ENCODE measurements at regions not wholly inside any gene's neighbourhood (a gene's known extent, or its start where the extent isn't known, plus 50 kb on each side); places are given as distances from the start of the nearest gene placed in this dataset.
"Not testable (repeated sequence)": the region's sequence is repeated elsewhere in the genome, so short reads cannot be mapped to it uniquely, and the experiment has no call there.

DNA sequence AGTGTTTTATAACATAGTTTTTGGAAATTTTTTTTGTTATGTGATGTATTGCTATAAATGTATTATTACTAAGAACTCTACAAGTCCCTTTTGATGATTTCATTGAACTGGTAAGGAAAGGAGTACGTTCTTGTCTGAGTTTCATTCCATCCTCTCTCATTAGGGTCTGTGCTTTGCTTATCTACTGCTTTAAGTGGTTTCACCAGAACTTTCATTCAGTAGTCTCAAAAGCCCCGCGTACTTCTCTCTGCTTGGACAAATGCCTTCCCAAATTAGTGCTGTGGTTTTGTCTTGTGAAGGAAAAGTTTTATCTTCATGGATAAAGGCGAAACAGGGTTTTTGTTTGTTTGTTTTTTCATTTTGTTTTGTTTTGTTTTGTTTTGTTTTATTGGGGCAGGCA is 469.8 kb upstream of the WWC1 start:
- no peak for DNase-seq (ENCODE audit: low read depth in 2 of 2, low spot score in 1 of 2)

DNA sequence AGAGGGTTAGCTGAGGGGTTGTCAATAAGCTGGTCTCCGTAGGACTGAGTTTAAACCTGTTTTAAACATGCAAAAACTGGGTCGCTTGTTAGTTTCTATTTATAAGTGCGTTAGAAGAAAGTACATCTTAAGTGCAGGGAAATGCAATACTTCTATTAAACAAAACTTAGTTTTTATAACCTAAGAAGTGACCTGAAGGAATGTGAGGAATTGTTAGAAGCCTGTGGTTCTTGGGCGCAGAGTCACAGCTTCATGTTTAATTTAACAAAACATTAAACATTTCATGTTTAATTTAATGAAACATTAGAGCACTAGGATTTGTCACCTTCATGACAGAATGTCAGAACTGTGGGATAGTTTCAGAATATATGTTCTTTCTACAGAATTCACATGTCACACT is 469.2 kb upstream of the WWC1 start:
- no peak for DNase-seq (ENCODE audit: low read depth in 2 of 2, low spot score in 1 of 2)

DNA sequence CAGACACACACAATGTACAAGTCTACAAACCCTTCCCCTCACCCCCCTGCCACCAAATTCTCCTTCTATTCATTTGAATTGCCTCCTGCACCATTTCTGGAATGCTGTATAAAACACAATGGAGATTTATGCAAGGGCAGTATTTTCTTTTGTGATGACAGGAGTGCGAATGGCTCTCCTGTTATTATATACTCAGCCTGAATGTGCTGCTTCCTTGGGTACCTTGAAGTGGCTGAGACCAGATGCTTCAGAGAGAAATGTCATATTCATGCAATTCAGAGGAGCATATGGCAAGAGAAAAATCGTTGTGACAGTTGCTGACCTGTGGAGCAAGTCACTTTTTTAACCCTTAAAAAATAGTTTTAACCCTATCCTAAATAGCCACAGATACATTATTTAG is 468.0 kb upstream of the WWC1 start:
- DNase-seq (ENCODE audit: low read depth in 2 of 2, low spot score in 1 of 2): no peak

DNA sequence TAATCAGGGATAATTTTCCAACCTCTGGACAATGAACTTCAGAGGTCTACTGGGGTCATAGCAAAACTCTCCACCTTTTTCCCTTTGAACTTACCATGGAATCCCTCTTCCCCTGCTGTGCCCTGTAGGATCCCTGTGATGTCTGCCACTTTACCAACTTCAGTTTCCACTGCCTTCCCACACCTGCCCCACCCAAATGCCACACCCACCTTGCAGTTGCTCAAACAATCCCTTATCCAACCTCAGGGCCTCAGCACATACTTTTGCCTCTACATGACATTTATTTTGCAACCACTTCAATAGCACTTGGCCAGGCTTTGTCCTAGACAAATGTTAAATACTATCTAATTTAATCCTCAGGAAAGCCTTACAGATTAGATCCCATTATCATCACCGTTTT is 463.7 kb upstream of the WWC1 start:
- DNase-seq (ENCODE audit: low read depth in 2 of 2, low spot score in 1 of 2): no peak

DNA sequence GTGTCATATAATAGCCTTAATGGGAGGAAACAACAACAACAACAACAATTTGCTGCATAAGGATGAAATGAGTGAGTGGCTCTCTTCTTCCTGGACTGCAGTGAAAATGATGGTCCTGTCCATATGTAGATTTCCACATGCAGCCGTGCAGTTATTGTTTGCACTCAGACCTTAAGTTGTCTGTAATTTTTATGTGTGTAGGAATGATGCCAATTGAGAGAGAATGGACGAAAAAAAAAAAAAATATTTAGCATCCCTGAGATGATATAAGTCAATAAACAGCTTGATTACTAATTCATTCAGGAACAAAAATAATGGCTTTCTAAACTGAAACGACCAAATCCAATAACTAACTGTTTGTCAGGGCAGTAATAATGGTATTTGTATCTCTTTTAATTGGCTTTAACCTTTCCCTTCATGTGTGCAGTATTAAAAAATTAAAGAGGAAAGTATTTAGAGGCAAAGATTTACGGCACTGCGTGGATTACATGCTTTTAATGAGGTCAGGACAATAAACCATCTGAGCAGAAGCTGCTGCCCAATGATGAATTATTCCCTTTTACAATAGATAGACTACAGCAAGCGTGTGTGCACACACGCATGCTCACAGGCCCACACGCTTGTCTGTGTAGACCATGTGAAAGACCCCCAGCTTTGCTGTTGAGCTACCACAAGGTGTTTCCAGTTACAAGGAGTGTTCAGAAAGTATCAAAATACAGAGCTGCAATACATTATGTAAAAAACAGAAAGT is 459.5 kb upstream of the WWC1 start:
- no peak for DNase-seq (ENCODE audit: low read depth in 2 of 2, low spot score in 1 of 2)

DNA sequence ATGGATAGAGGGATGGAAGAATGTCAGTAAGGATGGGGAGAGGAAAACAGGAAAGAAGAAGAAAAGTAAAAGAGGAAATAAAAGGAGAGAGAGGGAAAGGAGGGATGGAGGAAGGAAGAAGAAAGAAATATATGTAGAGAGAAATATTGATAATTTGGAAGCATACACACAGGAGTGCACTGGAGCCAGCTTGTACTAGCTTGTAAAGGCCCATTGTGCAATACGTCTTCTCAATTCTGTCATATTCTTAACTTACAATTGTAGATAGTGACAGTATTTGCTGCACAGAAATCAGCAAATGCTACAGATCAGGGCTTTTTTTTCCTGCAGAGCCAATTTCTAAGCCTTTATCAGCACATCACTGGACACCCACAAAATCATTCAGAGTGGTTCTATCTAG is 458.8 kb upstream of the WWC1 start:
- no peak for DNase-seq (ENCODE audit: low read depth in 2 of 2, low spot score in 1 of 2)

DNA sequence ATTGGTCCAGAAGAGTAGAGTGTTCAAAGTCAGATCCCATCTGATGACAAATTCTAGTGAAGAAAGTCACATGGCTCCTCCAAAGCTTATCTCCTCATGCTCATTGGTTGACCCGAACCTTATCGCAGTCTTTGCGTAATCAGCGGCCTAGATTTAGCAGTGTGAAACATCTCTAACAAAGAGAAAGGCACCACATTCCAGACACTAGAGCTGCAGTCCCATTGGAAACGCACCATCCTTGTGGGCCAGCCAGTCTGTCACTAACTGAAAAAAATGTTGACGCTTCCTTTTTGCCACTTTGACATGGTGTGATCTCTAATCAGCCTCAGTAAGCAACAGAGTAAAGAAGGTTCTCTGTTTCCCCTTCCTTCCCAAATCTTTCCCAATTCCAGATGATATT is 458.0 kb upstream of the WWC1 start:
- DNase-seq (ENCODE audit: low read depth in 2 of 2, low spot score in 1 of 2): no peak

DNA sequence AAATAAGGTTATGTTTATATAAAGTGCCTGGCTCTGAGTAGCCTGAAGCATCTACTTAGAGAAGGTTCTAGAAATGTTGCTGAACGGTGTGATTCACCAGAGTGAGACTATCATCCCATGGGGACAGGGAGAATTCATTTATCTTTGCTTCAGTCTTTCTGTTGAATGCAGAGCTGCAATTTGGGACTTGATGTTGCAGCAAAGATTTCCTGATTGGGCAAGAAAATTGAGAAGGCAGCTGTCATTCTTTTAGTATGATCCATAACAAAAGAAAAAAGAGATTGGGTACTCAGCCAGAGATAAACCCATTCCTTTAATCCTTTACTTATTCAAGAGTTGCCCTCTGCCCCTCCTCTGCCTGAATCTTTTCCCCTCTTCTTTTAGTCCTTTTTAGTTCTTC is 456.3 kb upstream of the WWC1 start:
- DNase-seq (ENCODE audit: low read depth in 2 of 2, low spot score in 1 of 2): no peak

DNA sequence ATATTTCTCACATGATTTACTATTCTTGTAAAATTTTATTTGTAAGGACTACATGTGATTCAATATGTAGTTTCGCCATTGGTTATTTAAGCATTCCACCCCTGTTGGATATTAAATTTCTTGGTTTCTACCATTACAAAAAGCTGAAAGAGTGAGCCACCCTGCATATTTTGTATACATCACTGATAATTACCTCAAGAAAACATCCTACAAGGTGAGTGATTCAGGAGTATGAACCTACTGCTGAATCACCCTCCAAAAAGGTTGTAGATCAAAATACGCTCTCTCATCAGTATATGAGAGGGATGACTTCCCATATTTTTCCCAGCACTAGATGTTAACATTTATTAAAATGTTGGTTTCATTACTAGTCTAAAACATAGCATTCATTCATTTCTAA is 454.3 kb upstream of the WWC1 start:
- DNase-seq (ENCODE audit: low read depth in 2 of 2, low spot score in 1 of 2): no peak

DNA sequence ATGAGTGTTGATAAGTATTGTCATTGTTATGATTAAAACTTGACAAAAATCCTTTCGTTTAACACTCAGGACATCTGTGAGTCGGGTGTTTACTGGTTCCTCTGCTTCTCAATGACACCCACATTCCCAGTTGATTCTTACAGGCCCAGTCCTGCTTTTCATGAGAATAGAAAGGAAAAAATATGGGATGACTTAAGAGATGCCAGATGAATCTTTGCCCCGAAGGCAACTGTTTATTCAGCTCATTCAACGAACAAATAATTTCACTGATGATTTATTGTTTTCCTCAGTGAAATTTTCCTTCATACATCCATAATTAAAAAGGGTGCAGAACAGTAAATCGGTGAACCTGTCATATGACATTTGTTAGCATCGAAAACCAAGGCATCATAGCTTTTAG is 452.4 kb upstream of the WWC1 start:
- no peak for DNase-seq (ENCODE audit: low read depth in 2 of 2, low spot score in 1 of 2)

DNA sequence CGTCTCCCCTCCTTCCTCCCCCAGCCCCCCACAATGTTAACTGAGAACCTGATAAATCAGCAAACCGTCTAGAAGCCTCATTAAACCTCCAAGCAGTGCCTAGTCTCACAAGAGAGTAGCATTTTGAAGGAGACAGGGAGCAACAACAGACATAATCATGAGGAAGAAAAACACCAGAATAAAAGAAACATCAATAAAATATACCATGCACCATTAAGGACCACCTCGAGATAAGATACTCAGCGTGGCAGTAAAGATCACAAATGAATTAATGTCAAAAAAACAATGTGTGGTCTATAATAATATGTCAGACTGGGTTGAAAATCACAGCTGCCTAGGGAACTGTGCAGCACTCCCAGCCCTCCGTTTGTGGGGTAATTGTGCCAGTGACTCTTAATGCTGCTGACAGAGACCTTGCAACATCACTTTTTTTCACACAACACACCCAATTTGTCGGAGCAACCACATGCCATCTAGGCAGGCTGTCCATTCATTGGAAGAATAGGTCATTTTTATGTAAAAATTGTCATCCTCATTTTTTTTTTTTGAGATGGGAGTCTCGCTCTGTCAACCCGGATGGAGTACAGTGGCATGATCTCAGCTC is 450.8 kb upstream of the WWC1 start:
- DNase-seq (ENCODE audit: low read depth in 2 of 2, low spot score in 1 of 2): no peak

DNA sequence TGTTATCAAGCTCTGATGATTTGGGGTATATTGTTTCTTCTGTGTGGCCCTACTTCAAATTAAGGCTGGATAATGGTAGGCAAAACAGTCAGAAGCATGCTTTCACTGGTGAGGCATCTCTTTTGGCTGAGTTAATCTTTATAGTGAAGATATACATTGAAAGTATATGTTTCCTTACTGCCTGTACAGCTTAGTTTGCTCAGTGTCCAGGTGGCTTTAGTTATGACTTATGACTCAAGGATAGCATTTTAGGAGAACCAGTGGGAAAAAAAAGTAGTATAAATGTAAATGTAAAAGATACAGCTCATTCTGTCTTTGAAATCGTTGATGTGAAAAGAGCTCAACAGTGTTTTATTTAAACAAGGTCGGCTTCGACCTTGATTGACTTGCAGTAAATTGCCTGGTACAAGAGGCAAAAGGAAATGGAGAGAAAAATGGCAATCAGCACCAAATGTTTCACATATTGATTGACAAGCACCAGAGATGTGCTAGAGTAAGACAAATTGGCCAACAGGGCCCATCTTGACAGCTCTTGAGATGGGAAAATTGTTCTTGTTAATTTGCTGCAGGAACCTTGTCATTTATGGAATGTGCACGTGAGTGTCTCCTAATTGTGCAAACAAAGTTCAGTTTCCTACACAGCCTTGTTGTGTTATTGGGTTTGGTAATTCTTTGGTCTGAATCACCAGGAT is 447.4 kb upstream of the WWC1 start:
- no peak for DNase-seq (ENCODE audit: low read depth in 2 of 2, low spot score in 1 of 2)

DNA sequence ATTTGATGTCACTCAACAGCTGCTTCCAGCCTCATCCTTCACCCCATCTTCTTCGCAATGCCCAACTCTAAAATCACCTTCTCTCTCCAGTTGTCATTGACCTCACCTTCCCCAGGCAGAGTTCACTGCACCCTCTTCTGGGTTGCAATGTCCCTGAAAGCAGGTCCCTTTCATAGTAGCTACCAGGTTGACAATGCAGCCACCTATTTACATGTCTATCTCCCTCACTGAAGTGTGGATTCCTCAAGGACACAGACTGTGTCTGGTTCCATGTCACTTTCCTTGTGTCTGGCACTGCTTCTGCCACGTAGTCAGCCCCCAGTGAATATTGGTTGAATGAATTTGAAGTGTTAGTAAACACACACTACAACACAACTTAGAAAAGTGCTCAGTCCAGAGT is 445.5 kb upstream of the WWC1 start:
- no peak for DNase-seq (ENCODE audit: low read depth in 2 of 2, low spot score in 1 of 2)

DNA sequence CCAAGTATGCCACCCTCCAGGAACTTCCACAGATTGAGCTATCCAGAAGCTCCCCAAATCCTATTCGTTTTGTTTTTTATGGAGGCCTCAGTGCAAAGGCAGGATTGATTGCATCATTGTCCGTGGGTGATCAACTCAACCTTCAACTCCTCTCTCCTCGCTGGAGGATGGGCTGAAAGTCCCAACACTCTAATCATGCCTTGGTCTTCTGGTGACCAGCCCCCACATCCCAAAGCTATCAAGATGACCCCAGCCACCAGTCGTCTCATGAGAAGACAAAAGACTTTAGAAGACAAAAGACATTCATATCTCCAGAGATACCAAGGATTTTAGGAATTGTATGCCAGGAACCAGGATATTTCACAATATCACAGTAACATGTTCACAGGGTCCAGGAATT is 441.6 kb upstream of the WWC1 start:
- no peak for DNase-seq (ENCODE audit: low read depth in 2 of 2, low spot score in 1 of 2)

DNA sequence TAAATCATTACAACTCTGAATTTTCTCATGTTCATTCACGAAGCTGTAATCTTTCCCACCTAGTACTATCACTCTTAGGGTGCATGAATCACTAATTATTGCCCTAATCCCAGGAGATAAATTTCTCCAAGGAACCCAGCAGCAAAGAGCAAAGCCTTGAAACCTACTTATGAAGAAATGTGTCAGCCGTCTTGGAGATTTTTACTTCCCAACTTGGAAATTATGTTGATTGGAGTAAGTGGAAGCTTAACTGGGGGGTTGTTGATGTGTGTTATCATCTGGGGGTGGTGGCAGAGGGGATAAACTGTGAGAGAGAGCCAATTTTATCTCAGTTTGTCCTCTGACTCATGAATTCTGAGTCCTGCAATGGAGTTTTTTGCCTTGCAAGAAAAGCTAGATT is 440.5 kb upstream of the WWC1 start:
- DNase-seq (ENCODE audit: low read depth in 2 of 2, low spot score in 1 of 2): no peak

DNA sequence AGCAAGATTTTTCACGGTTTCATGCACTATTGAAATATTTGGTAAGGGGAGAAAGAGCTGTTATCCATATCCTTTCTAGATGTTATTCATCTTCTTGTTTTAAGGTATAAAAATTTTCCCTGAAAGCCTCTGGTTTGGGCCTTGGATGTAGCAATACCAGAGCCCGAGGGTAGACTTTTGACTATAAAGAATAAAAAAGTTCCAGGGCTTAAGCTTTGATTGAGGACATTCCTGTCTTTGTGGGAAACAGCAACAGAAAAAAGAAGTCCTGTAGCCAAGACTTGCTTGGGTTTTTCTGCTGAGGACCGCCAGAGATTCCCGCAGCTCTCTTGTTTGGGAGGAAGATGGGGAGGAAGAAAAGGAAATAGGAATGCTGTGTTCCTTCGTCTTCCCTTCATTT is 440.0 kb upstream of the WWC1 start:
- DNase-seq (ENCODE audit: low read depth in 2 of 2, low spot score in 1 of 2): no peak

DNA sequence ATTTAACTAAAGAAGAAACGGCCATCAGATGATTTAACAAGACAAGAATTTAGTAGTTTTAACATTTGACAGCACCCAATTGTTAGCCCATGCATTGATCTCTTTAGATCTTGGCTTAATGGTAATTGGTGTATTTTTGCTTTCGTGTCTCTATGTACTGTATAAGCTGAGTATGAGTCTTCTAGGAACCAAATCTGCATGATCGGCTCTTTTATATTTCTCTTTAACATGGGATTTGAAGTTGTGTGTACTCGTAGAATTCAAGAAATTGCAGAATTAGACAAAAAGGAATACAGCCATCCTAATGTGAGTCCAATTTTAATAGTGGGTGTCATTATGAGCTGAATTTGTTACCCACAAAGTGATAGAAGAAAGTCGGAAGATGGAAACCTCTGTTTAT is 438.9 kb upstream of the WWC1 start:
- no peak for DNase-seq (ENCODE audit: low read depth in 2 of 2, low spot score in 1 of 2)

DNA sequence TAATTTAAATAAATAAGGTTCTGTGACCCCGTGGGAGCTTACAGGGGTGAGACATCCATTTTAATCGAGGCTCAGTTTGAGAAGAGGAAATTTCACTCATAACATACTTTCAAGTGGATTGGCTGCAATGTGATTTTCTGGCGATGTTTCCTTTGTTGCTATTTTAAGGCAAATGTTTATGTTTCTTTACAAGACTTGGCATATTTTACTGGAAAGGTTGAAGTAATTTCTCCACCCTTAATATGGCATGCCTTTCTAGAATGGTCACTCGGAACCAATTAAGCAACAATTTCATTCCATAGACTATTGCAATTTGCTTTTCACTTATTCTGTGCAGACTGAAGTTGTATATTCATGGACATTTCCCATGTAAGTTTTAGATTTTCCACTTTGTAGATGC is 438.0 kb upstream of the WWC1 start:
- DNase-seq (ENCODE audit: low read depth in 2 of 2, low spot score in 1 of 2): no peak

DNA sequence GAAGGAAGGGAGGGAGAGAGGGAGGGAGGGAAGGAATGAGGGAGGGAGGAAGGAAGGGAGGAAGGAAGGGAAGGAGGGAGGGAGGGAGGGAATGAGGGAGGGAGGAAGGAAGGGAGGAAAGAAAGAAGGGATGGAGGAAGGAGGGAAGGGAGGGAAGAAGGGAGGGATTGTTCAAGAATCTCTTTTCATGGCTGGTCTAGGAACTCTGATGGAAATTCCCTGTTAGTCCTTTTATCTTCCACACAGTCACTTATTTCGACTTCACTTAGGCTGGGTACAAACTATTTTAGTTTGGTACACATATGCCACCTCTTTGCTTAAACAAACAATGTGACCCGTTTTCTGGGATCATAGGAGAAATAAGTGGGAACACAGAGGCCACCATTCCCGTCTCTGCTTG is 435.6 kb upstream of the WWC1 start:
- no peak for DNase-seq (ENCODE audit: low read depth in 2 of 2, low spot score in 1 of 2)

DNA sequence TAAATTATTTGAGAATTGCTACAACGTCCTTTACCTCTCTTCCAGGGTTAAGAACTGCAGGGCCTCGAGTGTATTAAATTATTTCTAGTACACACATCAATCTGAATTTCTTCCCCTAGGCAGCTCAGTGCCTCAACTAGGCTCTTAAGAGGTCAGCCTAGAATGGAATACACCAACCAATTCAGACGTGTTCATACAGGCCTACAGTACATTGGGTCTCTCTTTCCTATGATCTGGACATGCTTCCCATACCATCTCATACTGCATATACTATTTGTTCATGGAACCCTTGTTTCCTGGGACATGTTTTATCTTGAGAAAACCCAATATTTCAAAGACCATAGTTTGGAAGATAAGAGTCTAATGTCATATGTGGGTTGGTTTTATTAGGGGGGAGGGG is 434.1 kb upstream of the WWC1 start:
- DNase-seq (ENCODE audit: low read depth in 2 of 2, low spot score in 1 of 2): no peak

DNA sequence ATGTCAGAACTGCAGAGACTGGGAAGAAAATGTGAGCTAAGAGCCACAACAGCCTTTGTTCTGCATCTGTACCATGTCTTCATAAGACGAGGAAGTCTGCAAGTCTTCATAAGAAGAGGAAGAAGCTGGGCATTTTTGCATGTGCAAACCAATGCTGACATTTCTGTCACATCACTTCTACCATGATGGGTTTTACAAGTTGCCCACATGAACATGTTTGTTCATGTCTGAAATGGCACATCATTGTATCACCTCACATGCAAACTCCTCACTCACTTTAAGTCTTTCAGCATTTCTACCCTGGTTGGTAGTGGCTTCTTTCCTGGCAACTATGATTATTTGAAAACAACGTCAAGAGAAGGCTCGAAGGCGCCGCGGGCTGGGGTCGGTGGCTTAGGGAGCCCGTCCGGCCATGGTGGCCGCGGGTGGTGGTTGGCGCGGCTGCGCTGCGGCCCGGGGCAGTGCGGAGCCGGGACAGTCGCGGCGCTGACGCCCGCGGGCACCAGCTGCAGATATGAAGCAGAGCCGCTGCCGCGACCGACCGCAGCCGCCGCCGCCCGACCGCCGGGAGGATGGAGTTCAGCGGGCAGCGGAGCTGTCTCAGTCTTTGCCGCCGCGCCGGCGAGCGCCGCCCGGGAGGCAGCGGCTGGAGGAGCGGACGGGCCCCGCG is 433.1 kb upstream of the WWC1 start:
- DNase-seq (ENCODE audit: low read depth in 2 of 2, low spot score in 1 of 2): not testable (repeated sequence)

Data from stimulated activated CD8-positive, alpha-beta memory T cell treated with anti-CD3 and anti-CD28 coated beads, Interleukin-4, amount 100 ng/mL, for 1 hour (primary cell).